ENCODE measurements at regions not wholly inside any gene's neighbourhood (a gene's known extent, or its start where the extent isn't known, plus 50 kb on each side); places are given as distances from the start of the nearest gene placed in this dataset.

GRCh38 chr4:27078934-27079455 is 218.4 kb downstream of the STIM2 start (continued):
- TF ChIP-seq, protein P1, sequence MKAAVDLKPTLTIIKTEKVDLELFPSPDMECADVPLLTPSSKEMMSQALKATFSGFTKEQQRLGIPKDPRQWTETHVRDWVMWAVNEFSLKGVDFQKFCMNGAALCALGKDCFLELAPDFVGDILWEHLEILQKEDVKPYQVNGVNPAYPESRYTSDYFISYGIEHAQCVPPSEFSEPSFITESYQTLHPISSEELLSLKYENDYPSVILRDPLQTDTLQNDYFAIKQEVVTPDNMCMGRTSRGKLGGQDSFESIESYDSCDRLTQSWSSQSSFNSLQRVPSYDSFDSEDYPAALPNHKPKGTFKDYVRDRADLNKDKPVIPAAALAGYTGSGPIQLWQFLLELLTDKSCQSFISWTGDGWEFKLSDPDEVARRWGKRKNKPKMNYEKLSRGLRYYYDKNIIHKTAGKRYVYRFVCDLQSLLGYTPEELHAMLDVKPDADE (IDR thresholded peaks at IDR 0.05) = no peak
- TF ChIP-seq ZNF114 (CRISPR knock-in tag; IDR thresholded peaks at IDR 0.05) (no peak), STAT1 (IDR thresholded peaks at IDR 0.05; ENCODE audit: unreplicated experiment) (no peak)

- TF ChIP-seq, protein P1 (IDR thresholded peaks at IDR 0.05) = no peak
- TF ChIP-seq STAT1 (IDR thresholded peaks at IDR 0.05; ENCODE audit: unreplicated experiment) (no peak), POLR2AphosphoS5 (IDR thresholded peaks at IDR 0.05; ENCODE audit: low read depth) (no peak), ZNF331 (CRISPR knock-in tag; IDR thresholded peaks at IDR 0.05; ENCODE audit: low read depth) (no peak), ZNF114 (CRISPR knock-in tag; IDR thresholded peaks at IDR 0.05) (no peak), REST (IDR thresholded peaks at IDR 0.05; ENCODE audit: unreplicated experiment) (no peak), EZH2 (IDR thresholded peaks at IDR 0.05; ENCODE audit: low read depth, unreplicated experiment) (no peak), JUNB (IDR thresholded peaks at IDR 0.05; ENCODE audit: unreplicated experiment) (no peak), EZH2phosphoT487 (IDR thresholded peaks at IDR 0.05; ENCODE audit: unreplicated experiment) (no peak), NANOG (IDR thresholded peaks at IDR 0.05; ENCODE audit: borderline replicate concordance) (no peak)
- TF ChIP-seq, protein P2, sequence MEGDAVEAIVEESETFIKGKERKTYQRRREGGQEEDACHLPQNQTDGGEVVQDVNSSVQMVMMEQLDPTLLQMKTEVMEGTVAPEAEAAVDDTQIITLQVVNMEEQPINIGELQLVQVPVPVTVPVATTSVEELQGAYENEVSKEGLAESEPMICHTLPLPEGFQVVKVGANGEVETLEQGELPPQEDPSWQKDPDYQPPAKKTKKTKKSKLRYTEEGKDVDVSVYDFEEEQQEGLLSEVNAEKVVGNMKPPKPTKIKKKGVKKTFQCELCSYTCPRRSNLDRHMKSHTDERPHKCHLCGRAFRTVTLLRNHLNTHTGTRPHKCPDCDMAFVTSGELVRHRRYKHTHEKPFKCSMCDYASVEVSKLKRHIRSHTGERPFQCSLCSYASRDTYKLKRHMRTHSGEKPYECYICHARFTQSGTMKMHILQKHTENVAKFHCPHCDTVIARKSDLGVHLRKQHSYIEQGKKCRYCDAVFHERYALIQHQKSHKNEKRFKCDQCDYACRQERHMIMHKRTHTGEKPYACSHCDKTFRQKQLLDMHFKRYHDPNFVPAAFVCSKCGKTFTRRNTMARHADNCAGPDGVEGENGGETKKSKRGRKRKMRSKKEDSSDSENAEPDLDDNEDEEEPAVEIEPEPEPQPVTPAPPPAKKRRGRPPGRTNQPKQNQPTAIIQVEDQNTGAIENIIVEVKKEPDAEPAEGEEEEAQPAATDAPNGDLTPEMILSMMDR (conservative IDR thresholded peaks at IDR 0.05; ENCODE audit: low read depth in 2 of 2) = no peak
Measured at GRCh38 chr4:27081675-27082586, 221.3 kb downstream of the STIM2 start.

More at GRCh38 chr4:27081675-27082586, 221.3 kb downstream of the STIM2 start:
- Histone ChIP-seq H3K4me2 (no peak overlapping the region), H2AFZ (no peak overlapping the region), H3K36me3 (ENCODE audit: insufficient read depth) (no peaks in the 10 kb centered on the region), H3F3A (replicated peaks; ENCODE audit: low read depth) (no peaks in the 10 kb centered on the region), H3K27me3 (ENCODE audit: insufficient read depth) (peaks cover 16% of the 10 kb centered on the region; the same call in 1 of the 2 replicates), H3K79me2 (replicated peaks; ENCODE audit: insufficient read depth) (no peaks in the 10 kb centered on the region), H3K27ac (ENCODE audit: low read depth) (no peak overlapping the region), H4K20me1 (replicated peaks; ENCODE audit: insufficient read depth) (no peaks in the 10 kb centered on the region), H3K9me2 (ENCODE audit: insufficient read depth) (peaks cover 5% of the 10 kb centered on the region; the same call in 1 of the 2 replicates), H3K4me3 (no peak overlapping the region), H3K4me1 (ENCODE audit: insufficient read depth) (peaks cover 43% of the 10 kb centered on the region)
- DNase-seq (ENCODE audit: low spot score) = no peak
- H3K9me3 Mint-ChIP-seq = no peaks in the 10 kb centered on the region
- peaks cover 15% of the 10 kb centered on the region for H3K27me3 Mint-ChIP-seq (ENCODE audit: insufficient read depth, low read depth, poor library complexity)
- ATAC-seq = no peak
- H3K4me3 Mint-ChIP-seq = no peak overlapping the region
- no peaks in the 10 kb centered on the region; the same call in 2 of the 3 replicates for H3K36me3 Mint-ChIP-seq (ENCODE audit: low read depth)
- H3K27ac Mint-ChIP-seq = no peak overlapping the region
- peaks cover 32% of the 10 kb centered on the region for H3K4me1 Mint-ChIP-seq
